GM19397 (cell line): ENCODE measurements at regions not wholly inside any gene's neighbourhood (a gene's known extent, or its start where the extent isn't known, plus 50 kb on each side); places are given as distances from the start of the nearest gene placed in this dataset.
"Not testable (repeated sequence)": the region's sequence is repeated elsewhere in the genome, so short reads cannot be mapped to it uniquely, and the experiment has no call there.

ENCODE experiments used
- ATAC-seq: cut with Tn5 transposase; IDR thresholded peaks from one replicate; pipeline ENCODE4 v1.9.1; 2021; ENCODE audit warnings: mild to moderate bottlenecking, moderate library complexity; ENCODE audit not compliant: unreplicated experiment

- no peak for ATAC-seq
Observed at GRCh38 chr1:189970331-189971230, 507.1 kb downstream of the BRINP3 start.

- no peak for ATAC-seq
Observed at GRCh38 chr1:189971656-189972055, 506.0 kb downstream of the BRINP3 start.

- no peak for ATAC-seq
Observed at GRCh38 chr1:189977184-189977583, 500.5 kb downstream of the BRINP3 start.

- ATAC-seq: no peak
Observed at GRCh38 chr1:189983166-189983890, 494.3 kb downstream of the BRINP3 start.

- ATAC-seq: no peak
Observed at GRCh38 chr1:189986516-189986915, 491.1 kb downstream of the BRINP3 start.

- no peak for ATAC-seq
Observed at GRCh38 chr1:189987509-189987908, 490.2 kb downstream of the BRINP3 start.

- no peak for ATAC-seq
Observed at GRCh38 chr1:189992856-189993255, 484.8 kb downstream of the BRINP3 start.

GRCh38 chr1:190000365-190000872 is 477.2 kb downstream of the BRINP3 start:
- ATAC-seq: no peak

GRCh38 chr1:190001187-190001586 is 476.5 kb downstream of the BRINP3 start:
- no peak for ATAC-seq

- no peak for ATAC-seq
Observed at GRCh38 chr1:190003376-190003775, 474.3 kb downstream of the BRINP3 start.

- no peak for ATAC-seq
Observed at GRCh38 chr1:190011585-190011984, 466.1 kb downstream of the BRINP3 start.

- not testable (repeated sequence) for ATAC-seq
Observed at GRCh38 chr1:190019151-190019550, 458.5 kb downstream of the BRINP3 start.

- ATAC-seq: no peak
Observed at GRCh38 chr1:190019717-190020116, 457.9 kb downstream of the BRINP3 start.

GRCh38 chr1:190022709-190023108 is 455.0 kb downstream of the BRINP3 start:
- no peak for ATAC-seq

- no peak for ATAC-seq
Observed at GRCh38 chr1:190029441-190029840, 448.2 kb downstream of the BRINP3 start.

GRCh38 chr1:190043655-190044054 is 434.0 kb downstream of the BRINP3 start:
- no peak for ATAC-seq

GRCh38 chr1:190046231-190046630 is 431.4 kb downstream of the BRINP3 start:
- ATAC-seq: no peak
